HL-60 (cell line): ENCODE measurements at regions not wholly inside any gene's neighbourhood (a gene's known extent, or its start where the extent isn't known, plus 50 kb on each side); places are given as distances from the start of the nearest gene placed in this dataset.

Source experiments
- DNase-seq, 2 experiments: peaks; one replicate each; pipeline ENCODE4 v3.0.0-alpha.2; 2010 to 2020; ENCODE audit warnings: low read depth in 1 of 2, low spot score in 1 of 2
- H3K27ac ChIP-seq: fragments of 250-450 bp; sonication (Bioruptor Pico); replicated peaks from 2 replicates; pipeline ENCODE4 v1.5.1; 2020; ENCODE audit warnings: mild to moderate bottlenecking, moderate library complexity
- H3K27me3 ChIP-seq: fragments of 250-450 bp; sonication (Bioruptor Pico); 2 replicates; pipeline ENCODE4 v1.5.1; 2021; ENCODE audit warnings: mild to moderate bottlenecking, moderate library complexity; ENCODE audit not compliant: insufficient read depth, poor library complexity, severe bottlenecking
- H3K4me3 ChIP-seq: replicated peaks from 2 replicates; pipeline ENCODE4 v1.5.1; 2011; ENCODE audit warnings: mild to moderate bottlenecking, control low read depth, low read length; ENCODE audit not compliant: insufficient read depth
- CTCF ChIP-seq: IDR thresholded peaks from one replicate; pipeline ENCODE4 v1.5.1; 2011; ENCODE audit warnings: low read length, control low read depth, inconsistent platforms; ENCODE audit not compliant: insufficient read depth
- GABPA ChIP-seq: IDR thresholded peaks from 2 replicates; pipeline ENCODE4 v1.6.1; 2012; ENCODE audit warnings: low read depth
- POLR2AphosphoS5 ChIP-seq: IDR thresholded peaks from 2 replicates; pipeline ENCODE4 v1.6.1; 2012; ENCODE audit warnings: low read depth
- SPI1 ChIP-seq: IDR thresholded peaks from 2 replicates; pipeline ENCODE4 v1.6.1; 2012; ENCODE audit warnings: low read depth, mild to moderate bottlenecking, borderline replicate concordance
- TF ChIP-seq, protein P1 (sequence below): IDR thresholded peaks from 2 replicates; pipeline ENCODE4 v1.6.1; 2012; ENCODE audit warnings: low read depth; ENCODE audit not compliant: insufficient replicate concordance

DNA sequence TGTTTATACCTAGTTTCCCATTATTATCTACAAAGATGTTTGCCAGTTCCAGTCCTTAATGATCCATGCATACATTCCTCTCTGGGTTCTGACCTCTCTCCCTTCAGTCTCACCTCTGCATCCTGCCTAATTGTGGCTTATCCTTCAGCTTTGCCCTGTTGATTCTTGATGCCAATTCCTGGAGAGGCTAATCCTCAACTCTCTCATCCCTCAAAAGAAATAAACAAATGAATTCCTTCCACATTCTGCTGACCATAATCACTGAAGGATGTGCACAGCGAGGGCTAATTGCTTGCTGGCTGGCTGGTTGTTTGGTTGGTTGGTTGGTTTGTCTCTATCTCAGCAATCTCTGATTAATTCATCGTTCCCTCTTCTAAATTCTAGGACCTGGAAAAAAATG, 113.8 kb downstream of the IRS2 start:
- 0 out of 2 replicates have a peak overlapping the region, but pooled peaks have one; percentile 7 for H3K27ac ChIP-seq
- DNase-seq, result no peak
- no peak overlapping the region for H3K4me3 ChIP-seq
- H3K27me3 ChIP-seq, result no peaks in the 10 kb centered on the region
- TF ChIP-seq GABPA (no peak), CTCF (no peak), SPI1 (no peak), POLR2AphosphoS5 (no peak)
- TF ChIP-seq, protein P1, sequence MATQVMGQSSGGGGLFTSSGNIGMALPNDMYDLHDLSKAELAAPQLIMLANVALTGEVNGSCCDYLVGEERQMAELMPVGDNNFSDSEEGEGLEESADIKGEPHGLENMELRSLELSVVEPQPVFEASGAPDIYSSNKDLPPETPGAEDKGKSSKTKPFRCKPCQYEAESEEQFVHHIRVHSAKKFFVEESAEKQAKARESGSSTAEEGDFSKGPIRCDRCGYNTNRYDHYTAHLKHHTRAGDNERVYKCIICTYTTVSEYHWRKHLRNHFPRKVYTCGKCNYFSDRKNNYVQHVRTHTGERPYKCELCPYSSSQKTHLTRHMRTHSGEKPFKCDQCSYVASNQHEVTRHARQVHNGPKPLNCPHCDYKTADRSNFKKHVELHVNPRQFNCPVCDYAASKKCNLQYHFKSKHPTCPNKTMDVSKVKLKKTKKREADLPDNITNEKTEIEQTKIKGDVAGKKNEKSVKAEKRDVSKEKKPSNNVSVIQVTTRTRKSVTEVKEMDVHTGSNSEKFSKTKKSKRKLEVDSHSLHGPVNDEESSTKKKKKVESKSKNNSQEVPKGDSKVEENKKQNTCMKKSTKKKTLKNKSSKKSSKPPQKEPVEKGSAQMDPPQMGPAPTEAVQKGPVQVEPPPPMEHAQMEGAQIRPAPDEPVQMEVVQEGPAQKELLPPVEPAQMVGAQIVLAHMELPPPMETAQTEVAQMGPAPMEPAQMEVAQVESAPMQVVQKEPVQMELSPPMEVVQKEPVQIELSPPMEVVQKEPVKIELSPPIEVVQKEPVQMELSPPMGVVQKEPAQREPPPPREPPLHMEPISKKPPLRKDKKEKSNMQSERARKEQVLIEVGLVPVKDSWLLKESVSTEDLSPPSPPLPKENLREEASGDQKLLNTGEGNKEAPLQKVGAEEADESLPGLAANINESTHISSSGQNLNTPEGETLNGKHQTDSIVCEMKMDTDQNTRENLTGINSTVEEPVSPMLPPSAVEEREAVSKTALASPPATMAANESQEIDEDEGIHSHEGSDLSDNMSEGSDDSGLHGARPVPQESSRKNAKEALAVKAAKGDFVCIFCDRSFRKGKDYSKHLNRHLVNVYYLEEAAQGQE, result no peak

DNA sequence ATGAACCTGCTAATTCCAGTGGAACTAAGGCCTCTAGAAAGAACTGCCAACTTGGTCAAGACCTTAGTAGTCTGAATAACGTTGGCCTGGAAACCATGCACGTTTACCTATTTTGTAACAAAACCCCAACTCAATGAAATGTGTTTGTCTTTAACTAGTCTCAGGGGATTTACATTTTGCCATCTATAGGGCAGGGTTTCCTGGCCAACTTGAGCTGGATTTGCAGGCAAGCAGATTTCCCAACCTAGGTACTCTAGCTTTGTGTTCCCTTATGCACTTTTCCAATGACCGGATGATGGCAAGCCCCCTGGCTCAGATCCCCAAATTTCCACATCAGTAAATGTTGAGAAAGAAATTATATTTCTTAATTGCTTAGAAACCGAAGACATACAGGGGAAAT, 114.5 kb downstream of the IRS2 start:
- DNase-seq, result peak in 1 of 2 experiments; percentile 43
- no peaks in the 10 kb centered on the region for H3K27me3 ChIP-seq
- peak overlapping the region; percentile 30 for H3K27ac ChIP-seq
- H3K4me3 ChIP-seq, result no peak overlapping the region
- TF ChIP-seq CTCF, result no peak
- no peak for TF ChIP-seq SPI1
- TF ChIP-seq, protein P1, result no peak
- TF ChIP-seq POLR2AphosphoS5, result no peak
- no peak for TF ChIP-seq GABPA

DNA sequence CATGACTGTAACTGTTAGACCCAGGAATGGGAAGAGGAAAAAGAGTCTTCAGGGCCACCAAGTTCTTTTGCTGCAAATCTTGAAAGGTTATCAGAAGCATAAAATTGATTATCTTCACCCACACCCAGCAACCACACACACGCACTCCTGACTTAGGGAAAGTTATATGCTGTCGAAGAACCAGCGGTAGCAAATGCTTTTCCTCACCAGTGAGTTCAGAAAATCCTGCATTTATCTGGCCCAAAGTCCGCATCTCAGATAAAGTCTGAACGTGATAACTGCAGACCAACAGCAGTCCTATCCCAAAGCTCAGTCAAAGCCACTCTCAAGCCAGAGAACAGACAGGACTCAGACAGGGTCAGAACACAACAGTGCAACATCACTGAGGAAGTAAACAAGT, 115.6 kb downstream of the IRS2 start:
- no peak overlapping the region for H3K4me3 ChIP-seq
- TF ChIP-seq SPI1 (no peak), POLR2AphosphoS5 (no peak), CTCF (no peak), GABPA (no peak)
- TF ChIP-seq, protein P1, result no peak
- H3K27ac ChIP-seq, result no peak overlapping the region

More for the DNA sequence above, 115.6 kb downstream of the IRS2 start:
- no peaks in the 10 kb centered on the region for H3K27me3 ChIP-seq
- no peak for DNase-seq
